Stimulated activated CD8-positive, alpha-beta memory T cell treated with anti-CD3 and anti-CD28 coated beads, Interleukin-12 subunit alpha, Interleukin-12 subunit beta, amount 100 ng/mL, for 24 hours (primary cell): ENCODE measurements at regions not wholly inside any gene's neighbourhood (a gene's known extent, or its start where the extent isn't known, plus 50 kb on each side); places are given as distances from the start of the nearest gene placed in this dataset.
"Not testable (repeated sequence)": the region's sequence is repeated elsewhere in the genome, so short reads cannot be mapped to it uniquely, and the experiment has no call there.

Experiments
- DNase-seq: peaks from one replicate; pipeline ENCODE4 v3.0.0-alpha.2; 2020; ENCODE audit errors: extremely low read depth

- DNase-seq: no peak
Observed at GRCh38 chr9:129414377-129414992, 206.4 kb downstream of the C9orf50 start.

GRCh38 chr9:129413537-129414376 lies 207.1 kb downstream of the C9orf50 start:
- peak; percentile 99 for DNase-seq

GRCh38 chr9:129412814-129413536 lies 207.9 kb downstream of the C9orf50 start:
- DNase-seq: no peak

- not testable (repeated sequence) for DNase-seq
Observed at GRCh38 chr9:129412176-129412813, 208.6 kb downstream of the C9orf50 start.

- DNase-seq: no peak
Observed at GRCh38 chr9:129411501-129412175, 209.3 kb downstream of the C9orf50 start.

GRCh38 chr9:129410226-129410625 lies 210.7 kb downstream of the C9orf50 start:
- no peak for DNase-seq

GRCh38 chr9:129408535-129409215 lies 212.2 kb downstream of the C9orf50 start:
- no peak for DNase-seq

GRCh38 chr9:129407905-129408452 lies 212.9 kb downstream of the C9orf50 start:
- DNase-seq: no peak

GRCh38 chr9:129406278-129407225 lies 214.3 kb downstream of the C9orf50 start:
- no peak for DNase-seq

GRCh38 chr9:129405827-129406213 lies 215.1 kb downstream of the C9orf50 start:
- no peak for DNase-seq

- no peak for DNase-seq
Observed at GRCh38 chr9:129405089-129405826, 215.6 kb downstream of the C9orf50 start.

GRCh38 chr9:129404621-129405020 lies 216.3 kb downstream of the C9orf50 start:
- no peak for DNase-seq

GRCh38 chr9:129403779-129404620 lies 216.9 kb downstream of the C9orf50 start:
- DNase-seq: no peak

GRCh38 chr9:129402931-129403778 lies 217.7 kb downstream of the C9orf50 start:
- DNase-seq: no peak

- DNase-seq: no peak
Observed at GRCh38 chr9:129402371-129402739, 218.5 kb downstream of the C9orf50 start.

- no peak for DNase-seq
Observed at GRCh38 chr9:129401623-129402370, 219.1 kb downstream of the C9orf50 start.
